ENCODE measurements at regions not wholly inside any gene's neighbourhood (a gene's known extent, or its start where the extent isn't known, plus 50 kb on each side); places are given as distances from the start of the nearest gene placed in this dataset.

DNA sequence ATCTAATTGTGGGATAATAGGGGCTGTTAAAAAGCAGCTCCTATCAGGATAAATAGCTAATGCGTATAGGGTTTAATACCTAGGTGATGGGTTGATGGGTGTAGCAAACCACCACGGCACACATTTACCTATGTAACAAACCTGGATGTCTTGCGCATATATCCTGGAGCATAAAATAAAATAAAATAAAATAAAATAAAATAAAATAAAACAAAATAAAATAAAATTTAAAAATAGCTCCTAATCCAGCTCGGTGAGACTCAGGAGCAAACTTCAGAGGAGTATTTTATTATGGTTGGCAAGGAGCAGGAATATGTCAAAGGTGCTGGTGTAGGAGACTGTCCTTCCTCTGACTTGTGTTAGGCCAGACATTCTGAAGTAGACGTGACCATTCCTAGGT lies 721.0 kb downstream of the BCL11B start:
- no peak for DNase-seq

DNA sequence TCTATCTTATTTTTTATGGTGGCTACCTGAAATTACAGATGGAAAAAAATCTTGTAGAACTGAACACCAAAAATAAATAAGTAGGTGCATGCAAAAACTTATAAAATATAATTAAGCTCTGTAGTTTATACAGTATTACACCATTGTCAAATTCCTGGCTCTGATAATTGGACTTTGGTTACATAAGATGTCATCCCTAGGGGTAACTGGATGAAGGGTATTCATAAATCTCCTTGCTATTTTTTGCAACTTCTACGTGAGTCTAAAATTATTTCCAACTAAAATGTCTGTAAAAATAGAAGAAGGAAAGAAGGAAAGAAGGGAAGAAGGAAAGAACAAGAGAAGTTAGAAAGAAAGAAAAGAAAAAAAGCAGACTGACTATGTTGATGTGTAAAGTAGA lies 716.6 kb downstream of the BCL11B start:
- DNase-seq, result no peak

DNA sequence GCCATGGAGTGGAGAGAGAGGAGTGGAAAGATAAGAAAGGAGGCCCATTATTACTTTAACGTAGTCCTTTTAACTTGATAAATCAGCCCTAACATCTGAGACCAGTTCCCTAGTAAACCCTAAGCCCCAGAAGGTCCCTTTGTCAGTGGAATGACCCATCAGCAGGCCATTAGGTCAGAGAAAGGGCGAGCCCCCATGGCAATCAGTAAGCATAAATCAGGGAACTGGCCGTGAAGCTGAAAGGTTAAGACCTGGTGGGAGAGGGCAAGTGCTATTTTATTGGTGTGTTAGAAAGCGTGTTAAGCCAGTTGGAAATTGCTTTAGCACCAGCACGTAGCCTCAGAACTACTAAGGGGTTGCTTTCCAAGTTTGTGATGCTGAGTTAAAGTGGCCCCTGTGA lies 708.0 kb downstream of the BCL11B start:
- no peak for DNase-seq

DNA sequence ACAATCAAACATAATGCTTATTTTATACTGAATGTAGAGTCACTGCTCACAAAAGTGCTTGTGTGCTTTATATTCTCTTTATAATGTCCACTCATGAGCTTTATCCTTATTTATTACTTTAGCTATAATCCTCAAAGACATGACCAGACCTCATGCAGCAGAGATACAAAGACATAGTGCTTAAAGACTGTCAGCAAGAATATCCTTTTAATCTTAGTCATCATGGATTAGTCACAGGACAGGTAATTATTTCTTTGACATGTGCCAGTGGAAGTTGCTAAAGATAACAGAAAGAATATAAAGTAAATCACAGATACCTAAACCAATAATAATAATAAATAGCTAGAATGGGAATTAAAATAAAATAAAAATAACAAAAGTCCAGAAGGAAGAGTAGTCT lies 707.5 kb downstream of the BCL11B start:
- DNase-seq, result no peak

DNA sequence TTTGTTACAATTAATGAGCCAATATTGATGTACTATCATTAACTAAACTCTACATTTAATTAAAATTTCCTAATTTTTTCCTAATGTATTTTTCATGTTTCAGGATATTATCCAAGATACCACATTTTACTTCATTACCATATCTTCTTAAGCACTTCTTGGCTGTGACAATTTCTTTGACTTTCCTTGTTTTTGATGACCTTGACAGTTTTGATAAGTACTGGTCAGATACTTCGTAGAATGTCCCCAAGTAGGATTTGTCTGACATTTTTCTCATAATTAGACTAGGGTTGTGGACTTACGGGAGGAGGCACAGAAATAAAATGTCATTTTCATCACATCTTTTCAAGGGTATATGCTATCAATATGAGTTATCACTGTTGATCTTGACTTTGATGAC lies 700.9 kb downstream of the BCL11B start:
- no peak for DNase-seq

DNA sequence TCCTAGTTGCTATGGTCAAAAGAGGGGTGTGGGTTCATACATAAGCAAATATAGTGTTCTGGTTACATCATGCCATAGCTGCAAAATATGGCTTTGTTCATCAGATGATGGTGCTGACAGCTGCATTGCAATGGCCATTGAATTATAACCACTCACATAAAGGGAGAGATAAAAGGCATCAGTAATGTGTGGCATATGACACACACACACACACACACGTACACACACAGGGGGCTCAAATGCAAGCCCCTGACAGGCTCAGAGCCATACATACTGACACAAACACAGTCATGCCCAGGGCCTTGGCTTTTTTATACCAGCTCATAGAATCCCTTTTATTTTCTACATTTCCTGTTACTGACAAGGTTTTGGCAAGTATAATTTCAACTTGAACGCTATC lies 698.9 kb downstream of the BCL11B start:
- no peak for DNase-seq

DNA sequence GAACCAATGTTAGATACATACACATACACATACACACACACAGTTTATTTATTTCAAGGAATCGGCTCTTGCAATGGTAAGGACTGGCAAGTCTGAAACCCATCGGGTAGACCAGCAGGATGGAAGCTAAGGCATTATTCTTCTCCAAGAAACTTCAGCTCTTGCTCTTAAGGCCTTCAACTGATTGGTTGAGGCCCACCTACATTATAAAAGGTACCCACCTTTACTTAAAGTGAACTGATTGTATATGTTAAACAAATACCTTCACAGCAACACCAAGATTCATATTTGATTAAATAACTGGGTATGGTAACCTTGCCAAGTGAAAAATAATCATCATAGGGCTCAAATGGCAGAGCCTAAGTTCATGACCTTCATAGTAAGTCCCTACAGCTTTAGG lies 695.5 kb downstream of the BCL11B start:
- DNase-seq, result no peak

DNA sequence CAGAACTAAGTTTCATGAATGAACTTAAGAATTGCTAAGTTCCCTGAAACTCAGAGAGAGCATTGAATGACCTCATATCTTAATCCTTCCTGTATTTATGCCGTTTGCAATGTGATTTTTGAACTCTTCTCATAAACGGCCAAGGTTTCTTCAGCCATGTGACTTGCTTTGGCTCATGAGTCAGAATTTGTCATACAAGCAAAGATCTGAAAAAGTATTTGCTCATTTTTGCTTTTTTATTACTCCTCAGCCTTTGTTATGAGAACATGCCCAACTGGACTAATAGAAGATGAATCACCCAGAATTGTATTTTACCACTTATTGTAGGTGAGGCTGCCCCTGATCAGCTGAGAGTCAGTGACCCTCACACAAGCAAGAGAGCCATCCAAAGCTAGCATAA lies 693.8 kb downstream of the BCL11B start:
- DNase-seq, result no peak

DNA sequence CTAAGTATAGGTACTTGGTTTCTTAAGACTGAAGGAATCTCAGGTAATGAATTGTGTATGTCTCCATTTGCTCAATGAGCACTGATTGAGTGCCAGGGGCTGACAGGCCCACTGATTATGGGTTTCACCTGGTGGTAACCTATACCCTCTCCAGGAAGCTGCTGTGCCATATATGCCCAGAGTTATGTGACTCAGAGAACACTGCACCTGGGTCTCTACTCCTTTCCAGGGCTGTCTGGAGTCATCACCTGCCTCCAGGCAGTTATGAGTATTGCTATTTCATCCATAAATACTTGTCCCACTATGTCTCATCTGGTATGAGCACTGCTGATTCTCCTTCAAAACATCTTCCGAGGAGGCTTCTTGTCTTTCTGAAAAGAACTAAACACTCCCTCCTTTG lies 692.9 kb downstream of the BCL11B start:
- no peak for DNase-seq

DNA sequence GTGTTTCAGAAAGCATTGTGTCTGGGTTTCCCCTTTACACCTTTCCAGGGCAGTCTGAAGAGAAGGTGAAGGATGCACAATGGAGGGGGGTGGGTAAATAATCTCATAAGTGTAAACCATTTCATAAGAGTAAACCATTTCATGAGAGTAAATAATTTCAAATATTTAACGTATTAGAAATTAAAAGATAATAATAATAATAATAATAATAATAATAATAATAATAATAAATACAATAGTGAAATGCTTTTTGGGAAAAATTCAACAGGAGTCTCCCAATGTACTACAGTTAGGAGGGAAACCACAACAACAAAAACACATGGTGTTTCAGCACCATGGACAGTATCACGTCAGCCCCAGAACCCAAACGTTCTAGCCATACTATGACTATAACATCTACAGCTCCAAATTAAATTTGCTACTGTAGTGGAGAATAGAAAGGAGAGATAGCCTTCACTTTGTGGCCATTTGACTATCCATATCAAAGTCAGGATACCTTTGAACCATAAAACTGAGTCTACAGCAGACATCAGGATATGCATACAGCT lies 691.8 kb downstream of the BCL11B start:
- DNase-seq, result no peak

DNA sequence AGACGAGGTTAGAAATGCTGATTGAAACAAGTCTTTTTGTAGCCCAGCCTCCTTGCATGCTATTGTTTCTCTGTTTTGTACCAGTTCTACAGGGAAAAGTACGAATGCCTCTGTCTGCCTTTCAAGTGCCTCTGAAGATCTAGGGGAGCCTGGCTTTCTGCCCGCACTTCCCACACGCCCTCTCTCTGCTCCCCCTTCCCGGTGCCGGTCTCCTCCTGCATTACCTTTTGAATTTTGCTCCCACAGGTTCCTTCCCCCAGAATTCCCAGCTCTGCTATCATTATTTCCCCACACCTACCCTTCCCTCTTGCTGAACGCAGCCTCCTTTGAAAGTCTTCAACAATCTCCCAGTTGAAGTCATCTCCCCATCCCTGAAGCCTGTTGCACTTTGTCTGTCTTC lies 689.7 kb downstream of the BCL11B start:
- no peak for DNase-seq

DNA sequence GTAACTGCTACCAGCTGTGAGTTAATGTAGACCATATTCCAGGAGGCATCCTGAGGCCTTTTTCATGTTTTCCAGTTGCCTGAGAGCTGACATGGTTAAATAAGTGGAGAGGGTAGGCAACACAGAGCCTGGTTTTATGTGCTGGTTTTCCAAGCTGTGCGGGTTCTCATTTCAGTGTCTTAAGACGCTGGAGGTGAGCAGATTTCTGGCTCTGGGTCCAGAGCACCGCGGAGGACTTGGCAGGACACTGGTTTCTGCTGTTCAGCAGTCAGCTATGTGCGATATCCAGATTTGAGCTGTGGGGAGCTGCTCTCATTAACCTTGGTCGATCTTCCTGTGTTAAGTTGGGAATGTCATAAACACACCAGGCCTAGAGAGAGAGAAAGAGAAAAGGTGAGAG lies 680.8 kb downstream of the BCL11B start:
- DNase-seq, result no peak

DNA sequence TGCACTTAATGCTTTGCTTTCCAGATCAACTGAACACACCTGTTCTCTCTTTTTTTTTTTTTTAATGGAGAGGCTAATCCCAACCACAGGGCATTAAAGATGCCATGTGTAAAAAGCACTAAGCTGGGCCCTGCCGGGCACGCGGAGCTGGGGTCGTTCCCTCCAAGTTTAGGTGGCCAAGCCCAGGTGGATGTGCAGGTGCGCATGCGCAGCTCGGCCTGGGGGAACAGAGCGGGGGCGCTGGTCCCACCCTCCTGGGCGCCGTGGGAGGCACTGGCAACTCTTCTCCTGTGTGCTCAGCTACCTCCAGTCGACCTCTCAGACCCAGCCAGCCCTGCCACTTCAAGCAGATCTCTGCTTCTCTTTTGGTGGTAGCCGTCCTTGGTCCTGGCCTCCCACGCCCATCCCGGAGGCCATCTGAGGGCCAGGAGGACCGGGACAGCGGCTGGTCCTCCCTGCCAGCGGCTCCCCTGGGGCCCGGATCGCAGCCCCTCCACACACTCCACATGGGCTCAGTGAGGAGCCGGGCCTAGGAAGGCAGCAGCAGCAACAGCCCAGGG lies 679.3 kb downstream of the BCL11B start:
- DNase-seq, result no peak

DNA sequence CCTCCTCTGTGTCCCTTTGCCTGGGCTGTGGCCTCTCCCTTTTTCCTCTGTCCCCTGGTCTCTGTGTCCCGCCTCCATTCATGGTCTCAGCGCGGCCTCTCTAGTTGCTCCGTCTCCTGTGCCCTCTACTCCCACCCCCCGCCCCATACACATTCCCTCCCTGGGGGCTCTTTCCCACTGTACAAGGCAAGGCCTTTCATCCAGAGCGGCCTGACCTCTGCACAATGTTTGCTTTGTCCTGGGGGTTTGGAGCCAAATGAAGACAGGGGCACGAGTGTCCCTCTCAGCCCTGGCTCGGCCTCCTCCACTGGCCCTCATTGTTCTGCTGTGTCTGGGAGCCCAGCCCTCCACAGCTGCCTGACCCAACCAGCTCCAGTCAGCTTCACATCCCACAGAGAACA lies 678.6 kb downstream of the BCL11B start:
- DNase-seq, result no peak

DNA sequence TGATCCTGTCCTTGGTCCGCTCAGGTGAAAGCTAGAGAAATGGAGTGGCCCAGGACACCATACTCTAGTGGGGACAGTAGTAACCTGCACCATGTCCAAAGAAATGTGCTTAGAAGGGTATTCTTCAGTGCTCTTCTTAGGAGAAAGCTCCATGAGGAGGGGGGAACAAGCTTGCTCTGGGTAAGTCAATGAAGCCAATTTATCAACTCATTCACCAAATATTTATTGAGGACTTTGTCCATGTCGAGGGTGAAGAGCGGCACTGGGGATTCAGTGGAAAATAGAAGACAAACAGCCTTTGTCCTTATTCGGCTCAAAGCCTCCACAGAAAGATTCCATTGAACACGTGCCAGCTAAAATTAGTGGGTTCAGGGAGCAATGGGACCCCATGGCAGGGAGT lies 677.8 kb downstream of the BCL11B start:
- DNase-seq, result no peak

DNA sequence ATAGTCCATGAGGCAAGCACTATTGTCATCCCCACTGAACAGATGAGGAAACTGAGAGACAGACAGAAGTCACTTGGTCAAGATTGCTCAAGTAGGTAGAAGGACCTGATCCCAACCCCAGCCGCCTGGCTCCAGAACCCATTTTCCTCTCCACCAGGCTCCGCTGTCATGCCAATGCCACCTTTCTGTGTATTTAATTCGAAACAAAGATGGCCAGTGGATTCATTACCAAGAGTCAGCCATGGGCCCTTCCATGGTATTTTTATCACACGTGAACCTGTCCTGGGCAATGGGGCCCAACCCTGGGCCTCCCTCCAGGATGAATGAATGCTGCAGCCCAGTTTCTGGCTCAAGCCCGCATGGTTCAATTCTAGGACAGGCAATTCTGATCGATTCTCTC lies 673.4 kb downstream of the BCL11B start:
- no peak for DNase-seq

DNA sequence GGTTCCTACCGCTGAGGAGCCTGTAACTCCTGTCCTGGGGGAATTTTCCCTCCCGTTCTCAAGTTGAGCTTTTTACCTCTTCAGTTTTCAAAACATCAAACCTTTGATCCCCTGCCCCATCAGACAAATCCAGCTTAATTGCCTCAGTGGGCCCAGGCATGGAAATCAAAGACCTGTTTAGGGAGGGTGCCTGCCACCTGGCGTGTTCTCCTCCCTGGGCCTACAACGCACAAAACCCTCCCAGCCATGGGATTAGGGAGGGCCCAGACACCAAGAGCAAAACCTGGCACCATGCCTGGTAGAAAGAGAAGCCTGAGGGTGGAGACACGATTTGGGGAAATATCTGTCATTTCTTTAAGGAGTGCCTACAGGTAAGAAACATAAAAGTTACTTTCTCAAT lies 672.9 kb downstream of the BCL11B start:
- DNase-seq, result no peak

DNA sequence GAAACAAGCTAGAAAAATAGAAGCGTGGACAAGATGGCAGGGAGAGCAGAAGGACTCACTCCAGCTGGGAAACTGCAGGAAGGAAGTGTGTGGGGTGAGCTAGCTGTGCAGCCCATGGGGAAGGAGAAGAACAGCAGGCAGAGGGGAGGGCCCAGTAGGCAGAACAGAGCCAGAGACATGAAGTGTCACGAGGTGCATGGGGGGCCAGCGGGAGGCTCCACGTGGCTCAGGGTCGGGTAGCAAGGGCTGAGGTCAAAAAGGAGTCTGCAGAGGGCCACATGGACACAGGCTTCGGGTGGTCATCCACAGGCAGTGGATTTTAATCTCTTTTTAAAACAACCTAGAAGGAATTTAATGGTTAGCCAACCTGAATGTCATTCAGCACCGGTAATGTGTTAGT lies 669.0 kb downstream of the BCL11B start:
- DNase-seq, result no peak

DNA sequence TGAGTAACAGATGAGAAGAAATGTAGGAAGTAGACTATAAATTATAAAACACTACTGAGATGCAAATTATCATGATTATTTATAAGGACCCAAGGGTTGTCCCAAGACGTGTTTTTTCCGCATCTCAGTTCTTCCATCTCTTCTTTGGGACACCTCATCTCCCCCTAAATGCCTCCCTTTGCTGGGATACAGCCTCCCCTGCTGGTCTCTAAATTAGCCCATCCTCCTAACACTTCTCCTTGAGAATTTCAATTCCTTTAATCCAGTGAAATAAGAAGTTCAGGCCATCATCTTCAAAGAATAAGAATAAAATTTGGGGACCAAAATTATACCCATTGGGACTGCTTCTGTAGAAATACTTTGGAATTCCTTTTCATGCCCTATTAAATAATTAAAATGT lies 667.0 kb downstream of the BCL11B start:
- no peak for DNase-seq

DNA sequence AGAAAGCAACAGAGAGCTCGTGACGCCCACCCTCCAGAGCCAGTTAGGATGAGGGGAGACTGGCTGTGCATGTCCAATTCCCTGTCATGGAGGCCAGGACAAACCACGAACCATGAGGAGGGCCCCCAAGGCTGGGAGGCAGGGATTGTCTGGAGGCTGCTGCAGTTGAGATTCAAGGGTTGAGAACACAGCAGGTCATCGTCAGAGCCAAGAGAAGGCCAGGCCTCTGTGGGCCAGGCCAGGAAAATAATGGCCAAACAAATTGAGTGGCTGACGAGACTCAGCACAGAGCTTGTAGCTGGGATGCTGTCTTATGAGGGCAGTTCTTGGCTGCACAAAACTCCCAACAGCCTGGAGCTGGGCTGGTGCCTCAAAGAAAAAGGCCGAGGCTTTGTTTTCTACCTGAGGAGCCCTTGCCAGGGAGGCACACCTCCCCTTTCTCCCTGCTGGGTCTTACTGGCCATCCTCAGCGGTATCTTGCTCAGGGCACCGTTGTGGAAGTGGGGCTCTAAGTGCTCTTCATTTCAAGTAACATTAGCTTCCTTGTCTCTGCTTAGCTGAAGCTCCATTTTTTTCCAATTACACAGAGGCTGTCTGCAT lies 665.9 kb downstream of the BCL11B start:
- no peak for DNase-seq

DNA sequence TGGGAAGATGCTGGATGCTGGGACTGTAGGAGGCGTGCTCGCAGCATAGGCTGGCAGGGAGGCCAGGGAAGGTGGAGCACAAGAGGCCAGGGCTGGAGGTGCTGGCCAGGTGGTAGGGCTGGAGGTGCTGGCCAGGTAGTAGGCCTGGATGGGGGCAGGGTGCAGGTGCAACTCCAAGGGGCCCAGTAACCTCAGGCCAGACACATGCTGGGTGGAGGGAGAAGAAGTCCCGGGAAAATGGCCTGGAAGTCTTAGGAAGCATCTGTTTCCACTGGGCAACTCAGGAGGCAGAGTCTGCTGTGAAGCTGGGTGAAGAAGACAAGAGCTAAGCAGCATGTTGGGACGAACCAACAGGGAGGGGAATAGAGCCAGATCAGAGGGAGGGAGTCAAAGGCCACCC lies 665.2 kb downstream of the BCL11B start:
- DNase-seq, result no peak

DNA sequence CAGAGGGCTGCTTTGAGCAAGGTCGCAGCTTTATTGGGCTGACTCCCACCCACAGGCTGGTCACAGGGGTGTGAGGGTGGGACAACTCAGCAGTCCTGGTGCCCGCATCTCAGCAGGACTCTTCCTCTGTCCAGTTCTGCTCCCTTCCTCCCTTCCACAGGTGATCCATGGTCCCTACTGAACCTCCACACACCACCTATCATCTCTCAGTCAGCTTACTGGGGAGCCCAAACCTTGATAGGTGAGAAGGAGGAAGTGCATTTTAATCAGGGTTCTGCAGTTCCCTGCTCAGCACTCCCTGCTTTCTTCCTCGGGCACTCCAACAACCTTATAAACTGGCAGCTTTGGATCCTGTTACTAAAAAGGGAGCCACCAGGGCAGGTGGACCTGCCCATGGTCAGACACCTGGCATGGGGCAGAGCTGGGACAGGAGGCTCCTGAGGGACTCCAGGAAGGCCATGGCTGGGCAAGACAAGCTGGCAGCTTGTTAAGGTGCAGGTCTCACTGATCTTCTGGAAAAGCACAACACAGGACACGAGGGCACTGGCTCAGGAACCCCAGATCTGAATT lies 664.6 kb downstream of the BCL11B start:
- no peak for DNase-seq

DNA sequence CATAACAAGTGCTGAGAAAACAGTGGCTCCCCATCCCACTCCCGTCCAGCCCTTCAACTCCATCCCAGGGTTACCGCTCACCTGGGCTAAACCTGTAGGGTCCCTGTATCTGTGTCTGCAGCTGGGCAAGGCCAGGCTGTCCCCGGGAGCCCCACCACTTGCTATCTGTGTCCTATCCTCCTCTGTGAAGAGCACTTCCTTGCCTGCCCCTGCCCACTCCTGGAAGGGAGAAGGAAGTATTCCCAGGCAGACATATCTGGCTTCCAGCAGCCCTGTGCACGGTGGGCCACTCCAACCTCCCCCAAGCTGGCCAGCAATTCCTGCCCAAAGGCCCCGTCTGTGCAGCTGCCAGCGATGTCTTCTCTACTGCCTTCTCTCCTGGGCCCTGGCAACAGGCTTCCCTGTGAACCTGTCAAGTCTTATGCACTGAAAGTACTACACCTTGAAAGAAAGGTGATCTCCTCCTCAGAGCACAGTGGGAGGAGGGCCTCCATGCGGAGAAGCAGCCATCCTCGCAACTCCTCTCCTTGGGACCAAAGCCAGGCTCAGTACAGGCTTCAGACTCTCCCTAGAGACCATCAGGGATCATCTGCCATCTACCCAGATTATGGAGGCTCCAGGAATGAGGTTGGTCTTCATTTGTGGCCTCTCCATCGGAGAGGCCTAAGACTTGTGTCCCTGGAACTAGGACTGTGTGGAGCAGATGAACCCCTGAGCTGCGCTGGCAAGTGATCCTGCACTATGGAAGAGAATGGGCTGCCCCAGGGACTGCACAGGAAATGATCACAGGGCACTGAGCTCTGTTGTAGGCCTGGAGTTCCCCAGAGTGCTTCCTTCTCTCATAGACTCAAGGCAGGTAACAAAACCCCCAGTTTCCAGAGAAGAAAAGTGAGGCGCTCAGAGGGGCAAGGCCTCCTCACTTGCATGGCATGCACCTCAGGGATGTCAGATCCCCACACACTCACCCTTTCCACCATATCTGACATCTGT lies 663.6 kb downstream of the BCL11B start:
- no peak for DNase-seq
